ENCODE measurements at regions not wholly inside any gene's neighbourhood (a gene's known extent, or its start where the extent isn't known, plus 50 kb on each side); places are given as distances from the start of the nearest gene placed in this dataset.
"Not testable (repeated sequence)": the region's sequence is repeated elsewhere in the genome, so short reads cannot be mapped to it uniquely, and the experiment has no call there.

DNA sequence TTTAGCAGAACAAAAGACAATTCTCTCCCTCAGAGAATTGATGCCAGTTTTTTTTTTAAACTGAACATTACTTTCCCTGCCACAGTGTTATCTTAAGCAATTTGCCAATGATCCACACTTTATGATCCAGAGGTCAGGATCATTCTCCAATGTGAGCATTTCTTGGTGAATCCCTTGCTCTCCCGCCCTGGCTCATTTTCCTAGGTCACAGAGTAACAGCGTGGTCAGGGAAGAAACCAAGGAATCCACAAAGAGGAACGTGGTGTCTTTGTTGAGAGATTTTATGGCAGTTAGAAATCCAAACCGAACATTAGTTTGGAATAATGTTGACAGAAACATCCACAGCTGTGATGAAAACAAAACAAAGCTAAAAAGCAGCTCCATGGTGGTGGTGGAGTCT is 250.3 kb downstream of the TTC32 start:
- no peak for DNase-seq (ENCODE audit: low read depth)

DNA sequence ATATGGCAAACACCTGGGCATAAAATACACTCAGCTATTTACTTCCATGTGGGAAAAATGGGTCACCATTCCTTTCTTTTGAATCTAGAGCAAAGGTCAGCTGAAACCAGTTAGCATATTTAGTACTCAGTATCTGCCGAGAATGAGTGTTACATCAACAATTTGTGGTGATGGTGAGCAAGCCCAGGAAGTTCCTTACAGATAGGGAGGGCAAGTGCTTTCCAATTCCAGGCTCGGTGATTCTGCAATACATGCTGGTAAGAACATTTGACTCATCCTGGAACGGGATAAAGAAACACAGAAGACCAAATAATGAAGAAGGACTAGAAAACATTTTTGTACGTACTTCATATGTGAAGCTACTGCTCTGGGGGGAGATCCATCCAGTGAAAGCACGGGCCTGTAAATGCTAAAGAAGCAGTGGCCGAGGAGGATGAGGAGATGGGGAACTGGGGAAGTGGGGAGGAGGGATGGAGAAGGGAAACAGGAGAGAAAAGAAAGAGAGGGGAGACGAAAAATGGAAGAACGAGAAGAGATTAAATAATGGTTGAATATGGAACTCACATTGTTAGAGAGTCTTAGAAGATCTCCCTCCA is 251.9 kb downstream of the TTC32 start:
- no peak for DNase-seq (ENCODE audit: low read depth)

DNA sequence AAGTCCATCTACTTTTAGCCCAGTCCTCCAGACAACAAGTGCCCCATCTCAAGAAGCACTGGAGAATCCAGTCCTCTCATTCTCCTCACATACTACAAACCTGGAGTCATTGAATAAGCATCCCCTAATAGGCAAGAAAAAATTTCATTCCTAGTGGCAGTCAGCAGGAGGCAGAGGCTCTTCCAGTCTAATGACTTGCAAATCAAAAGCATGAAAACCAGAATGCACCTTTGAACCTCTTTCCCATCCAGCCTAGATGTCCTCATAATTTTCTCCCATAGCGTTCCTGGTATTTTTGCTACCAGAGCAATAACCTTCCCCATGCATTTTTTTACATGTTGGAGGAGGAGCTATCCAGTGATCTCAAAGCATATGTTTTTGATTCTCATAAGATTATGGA is 252.6 kb downstream of the TTC32 start:
- DNase-seq (ENCODE audit: low read depth) = no peak

DNA sequence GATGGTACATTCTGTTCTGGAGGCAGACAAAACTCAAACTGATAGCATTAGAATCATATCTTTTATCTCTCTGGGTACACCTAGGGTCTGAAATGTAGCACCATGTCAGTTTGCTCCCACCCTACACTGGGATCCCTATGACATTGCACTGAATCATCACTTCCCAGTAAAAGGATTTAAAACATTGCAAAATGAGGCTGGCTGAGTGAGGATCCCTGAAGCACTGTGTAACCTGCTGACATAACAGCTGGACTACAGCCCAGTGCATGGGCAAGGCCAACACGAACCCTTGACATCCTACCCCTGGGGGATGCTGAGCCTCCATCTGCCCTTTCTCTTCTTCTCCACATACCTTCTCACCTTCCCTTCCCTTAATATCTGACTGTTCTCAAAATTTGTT is 253.2 kb downstream of the TTC32 start:
- no peak for DNase-seq (ENCODE audit: low read depth)

DNA sequence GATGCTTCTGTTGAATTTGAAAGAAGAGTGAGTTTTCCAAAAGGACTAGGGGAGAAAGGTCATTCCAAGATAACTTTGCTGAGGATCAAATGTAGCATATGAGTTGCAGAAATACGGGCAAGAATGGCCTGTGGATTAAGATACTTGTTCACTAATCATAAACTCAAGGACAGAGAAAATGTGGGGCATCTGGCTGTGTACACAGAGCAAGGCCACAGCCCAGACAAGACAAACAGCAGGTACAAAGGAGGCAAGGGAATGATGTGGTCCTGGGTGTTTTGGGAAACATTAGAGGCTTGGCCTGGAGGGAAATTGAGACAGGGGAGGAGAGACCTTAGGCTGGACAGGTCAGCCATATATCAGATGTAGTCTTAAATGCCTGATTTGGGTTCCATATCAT is 254.8 kb downstream of the TTC32 start:
- DNase-seq (ENCODE audit: low read depth) = no peak

DNA sequence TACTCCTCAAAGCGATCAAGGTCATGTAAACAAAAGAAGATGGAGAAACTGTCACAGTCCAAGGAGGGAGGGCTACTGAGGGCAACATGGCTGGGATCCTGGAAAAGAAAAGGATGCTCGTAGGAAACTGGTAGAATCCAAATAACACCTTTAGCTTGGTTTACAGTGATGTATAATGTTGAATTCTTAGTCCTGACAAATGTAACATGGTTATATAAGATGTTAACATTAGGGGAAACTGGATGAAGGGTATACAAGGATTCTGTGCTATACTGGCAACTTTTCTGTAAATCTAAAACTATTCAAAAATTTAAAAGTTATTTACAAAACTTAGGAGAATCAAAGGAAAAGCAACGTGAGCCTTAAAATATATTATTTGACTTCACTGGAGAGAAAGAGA is 257.0 kb downstream of the TTC32 start:
- no peak for DNase-seq (ENCODE audit: low read depth)

DNA sequence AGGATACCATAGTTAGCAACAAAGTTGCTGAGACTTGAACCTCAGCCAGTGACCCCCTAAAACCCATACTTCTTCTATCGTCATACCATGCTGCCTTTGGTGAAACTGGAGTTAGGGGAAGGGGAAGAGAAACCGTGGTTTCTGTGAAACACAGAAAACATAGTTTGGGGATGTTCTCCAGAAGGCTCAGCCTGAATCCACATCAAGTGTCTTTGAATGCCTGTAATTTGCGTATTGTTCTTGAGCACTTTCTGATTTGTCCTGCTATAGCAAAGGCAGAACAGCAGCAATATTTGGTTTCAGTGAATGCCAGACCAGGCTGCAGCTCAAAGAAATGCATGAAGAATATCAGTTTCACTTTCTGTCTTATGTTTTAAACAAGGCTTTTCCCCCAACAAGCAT is 258.7 kb downstream of the TTC32 start:
- DNase-seq (ENCODE audit: low read depth) = no peak

DNA sequence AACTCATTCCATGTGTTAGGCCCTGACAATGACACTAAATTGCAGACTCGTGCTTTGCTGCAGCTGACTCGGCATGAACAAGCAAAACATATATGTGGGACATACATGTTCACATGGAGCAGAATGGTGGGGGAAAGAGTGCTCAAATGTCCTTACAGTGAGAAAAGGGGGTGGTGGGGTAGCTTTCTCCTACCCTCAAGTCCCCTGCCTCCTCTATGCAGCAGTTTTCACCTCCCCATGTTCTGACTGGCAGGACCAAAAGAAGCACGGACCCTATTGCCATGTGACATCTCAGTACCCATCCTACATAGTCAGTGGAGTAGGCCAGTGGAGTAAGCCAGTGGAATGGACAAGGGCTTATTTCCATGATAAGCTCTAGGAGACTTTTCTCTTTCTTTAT is 259.3 kb downstream of the TTC32 start:
- no peak for DNase-seq (ENCODE audit: low read depth)

DNA sequence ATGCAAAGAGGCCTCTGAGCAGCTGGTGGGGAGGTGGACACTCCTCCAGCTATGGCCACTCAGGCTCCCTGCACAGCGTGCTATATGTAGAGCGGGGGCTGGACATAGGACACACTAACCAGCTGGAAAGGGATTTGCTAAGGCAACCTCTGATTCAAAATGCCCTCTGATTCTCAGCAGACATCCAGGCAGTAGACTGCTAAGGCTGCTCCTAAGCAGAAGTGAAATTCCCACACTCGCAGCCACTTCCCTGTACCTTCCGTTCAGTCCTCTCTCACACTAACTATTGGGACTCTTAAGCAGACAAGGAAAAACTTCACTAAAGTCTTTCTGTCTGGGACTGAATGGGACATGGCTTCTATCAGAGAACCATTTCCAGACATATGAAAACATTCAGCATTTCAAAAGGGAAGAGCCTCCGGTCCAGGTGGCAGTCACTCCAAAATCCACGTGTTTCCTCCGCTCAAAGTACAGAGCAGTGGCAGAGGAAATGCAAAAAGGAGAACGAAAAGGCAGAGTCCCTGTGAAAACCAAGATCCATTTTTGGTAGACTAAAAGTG is 265.8 kb downstream of the TTC32 start:
- DNase-seq (ENCODE audit: low read depth) = no peak

DNA sequence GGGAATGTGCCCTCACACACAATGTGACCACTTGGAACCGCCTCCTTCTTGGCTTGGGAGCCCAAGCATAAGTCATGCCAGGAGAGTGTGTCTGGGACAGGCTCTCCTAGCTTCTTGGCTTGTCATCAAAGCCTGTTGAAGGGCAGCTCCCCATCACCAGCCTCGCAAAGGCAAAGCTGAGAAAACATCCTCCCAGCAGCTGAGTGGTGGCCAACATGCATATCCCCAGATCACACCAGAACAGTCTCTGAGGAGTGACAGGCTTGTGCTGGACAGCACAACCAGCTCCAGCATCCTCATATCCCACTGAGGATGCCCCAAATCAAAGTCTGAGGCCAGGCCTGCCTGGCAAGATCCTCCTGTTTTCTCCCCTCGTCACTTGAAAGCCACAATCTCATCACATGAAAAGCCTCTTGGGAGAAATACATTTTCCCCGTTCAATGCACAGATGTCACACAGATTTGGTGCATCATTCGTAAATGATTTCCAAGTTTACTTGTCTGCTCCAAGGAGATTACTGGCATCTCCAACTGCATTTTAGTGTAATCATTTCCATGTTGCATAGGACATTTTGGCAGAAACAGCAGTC is 269.3 kb downstream of the TTC32 start:
- no peak for DNase-seq (ENCODE audit: low read depth)

DNA sequence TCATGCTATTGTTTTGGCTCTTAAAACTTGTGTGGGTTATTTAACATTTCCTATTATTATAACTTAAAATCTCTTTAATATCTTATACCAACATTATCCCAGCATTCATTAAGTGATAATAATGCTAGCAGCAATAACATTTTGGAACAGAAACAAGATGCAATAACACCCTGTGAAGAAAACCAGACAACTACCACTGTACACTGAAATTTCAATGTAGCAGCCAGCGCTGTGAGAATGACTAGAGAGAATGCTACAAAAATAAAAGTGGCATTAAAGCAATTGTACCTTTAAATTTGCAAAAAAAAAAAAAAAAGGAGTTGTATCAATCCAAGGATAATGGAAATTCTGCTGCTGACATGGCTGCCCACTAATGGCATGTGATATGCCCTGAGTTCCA is 269.9 kb downstream of the TTC32 start:
- DNase-seq (ENCODE audit: low read depth) = no peak

DNA sequence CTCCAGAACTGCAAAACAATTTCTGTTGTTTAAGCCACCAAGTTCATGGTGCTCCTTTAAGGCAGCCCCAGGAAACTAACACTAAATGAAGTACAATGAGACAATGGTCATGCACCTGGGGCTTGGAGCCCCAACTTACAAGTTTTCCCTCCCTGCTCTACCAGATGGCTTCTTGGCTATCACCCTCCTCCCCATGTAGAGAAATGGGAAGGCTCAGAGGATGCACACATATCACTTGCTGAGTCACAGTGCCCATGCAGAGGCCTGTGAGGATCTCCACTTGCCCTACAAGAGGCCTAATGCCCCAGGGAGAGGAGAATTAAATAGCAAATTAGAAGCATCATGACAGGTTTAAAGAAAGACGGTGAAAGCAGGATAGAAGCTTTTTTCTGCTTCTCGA is 270.9 kb downstream of the TTC32 start:
- DNase-seq (ENCODE audit: low read depth) = no peak

DNA sequence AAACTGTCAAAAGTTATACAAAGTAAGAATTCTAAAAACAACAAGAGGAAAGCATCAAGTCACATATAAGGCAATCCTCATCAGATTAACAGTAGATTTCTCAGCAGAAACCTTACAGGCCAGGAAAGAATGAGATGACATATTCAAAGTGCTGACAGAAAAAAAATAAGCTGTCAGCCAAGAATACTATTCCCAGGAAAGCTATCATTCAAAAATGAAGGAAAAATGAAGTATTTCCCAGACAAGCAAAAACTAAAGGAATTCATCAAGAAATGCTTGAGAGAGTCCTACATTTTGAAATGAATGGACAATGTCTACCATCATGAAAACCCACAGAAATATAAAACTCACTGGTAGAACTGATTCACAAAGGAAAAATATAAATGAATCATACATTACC is 268.9 kb upstream of the OSR1 start:
- no peak for DNase-seq (ENCODE audit: low read depth)

DNA sequence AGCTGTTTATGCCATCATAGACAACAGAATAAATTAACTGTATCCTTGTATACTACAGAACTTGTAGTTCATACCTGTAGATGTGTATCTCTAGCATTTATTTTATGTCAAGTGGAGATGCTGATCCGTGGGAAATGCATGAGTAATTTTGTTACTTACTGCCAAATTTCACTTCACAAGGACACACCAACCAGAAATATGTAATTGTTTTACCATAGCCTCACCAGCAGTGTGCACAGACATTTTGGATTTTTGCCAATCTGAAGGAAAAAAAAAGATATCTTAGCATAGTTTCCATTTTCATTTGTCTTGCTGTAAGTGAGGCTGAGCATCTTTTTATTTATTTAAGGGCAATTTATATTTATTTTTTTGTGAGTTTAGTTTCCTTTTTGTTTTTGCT is 265.1 kb upstream of the OSR1 start:
- DNase-seq (ENCODE audit: low read depth) = no peak

DNA sequence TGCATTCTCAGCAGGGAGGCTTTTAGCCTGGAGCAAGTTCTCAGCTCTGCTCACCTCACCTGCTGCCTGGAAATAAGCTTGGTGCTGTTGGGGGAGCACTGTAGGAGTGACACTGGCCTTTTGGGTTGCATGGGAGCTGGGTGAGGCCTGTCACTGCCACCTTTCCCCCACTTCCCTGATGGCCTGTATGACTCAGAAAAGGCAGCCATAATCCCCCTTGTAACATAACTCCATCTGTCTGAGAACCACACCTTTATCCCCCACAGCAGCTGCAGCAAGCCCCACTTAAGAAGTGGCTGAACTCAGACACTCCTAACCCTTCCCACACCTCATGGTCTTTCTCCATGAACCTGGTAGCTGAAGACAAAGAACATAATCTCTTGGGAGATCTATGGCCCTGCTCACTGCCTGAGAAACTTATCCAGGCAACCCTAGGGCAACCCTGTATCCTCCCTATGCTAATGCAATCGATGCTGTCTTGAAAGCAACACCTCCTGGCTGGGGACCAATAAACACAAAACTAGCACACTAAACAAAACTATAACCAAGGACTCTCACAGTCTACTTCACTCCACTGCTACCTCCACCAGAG is 258.9 kb upstream of the OSR1 start:
- DNase-seq (ENCODE audit: low read depth) = no peak

DNA sequence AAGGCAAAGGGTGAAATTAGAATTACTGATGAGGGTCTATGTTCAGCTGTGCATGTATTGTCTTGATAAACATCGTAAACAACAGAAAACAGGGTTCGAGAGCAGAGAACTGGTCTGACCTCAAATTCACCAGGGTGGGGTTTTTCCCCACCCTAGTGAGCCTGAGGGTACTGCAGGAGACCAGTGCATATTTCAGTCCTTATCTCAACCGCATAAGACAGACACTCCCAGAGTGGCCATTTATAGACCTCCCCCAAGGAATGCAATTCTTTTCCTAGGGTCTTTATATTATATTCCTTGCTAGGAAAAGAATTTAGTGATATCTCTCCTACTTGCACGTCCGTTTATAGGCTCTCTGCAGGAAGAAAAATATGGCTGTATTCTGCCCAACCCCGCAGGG is 257.0 kb upstream of the OSR1 start:
- DNase-seq (ENCODE audit: low read depth) = not testable (repeated sequence)

DNA sequence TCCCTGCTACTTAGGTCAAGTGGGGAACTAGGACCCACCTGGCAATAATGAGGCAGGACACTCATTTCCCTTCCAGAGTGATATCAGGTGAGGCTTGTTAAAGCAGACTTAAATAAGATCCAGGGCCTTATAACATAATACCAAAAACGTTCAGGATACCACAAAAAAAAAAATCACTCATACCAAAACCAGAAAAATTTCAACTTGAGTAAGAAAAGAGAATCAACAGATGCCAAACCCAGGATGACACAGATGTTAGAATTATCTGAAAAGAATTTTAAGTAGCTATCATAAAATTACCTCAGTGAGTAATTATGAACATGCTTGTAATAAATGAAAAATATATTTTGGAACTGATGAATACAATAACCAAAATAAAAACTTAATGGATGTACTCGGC is 255.6 kb upstream of the OSR1 start:
- DNase-seq (ENCODE audit: low read depth) = no peak

DNA sequence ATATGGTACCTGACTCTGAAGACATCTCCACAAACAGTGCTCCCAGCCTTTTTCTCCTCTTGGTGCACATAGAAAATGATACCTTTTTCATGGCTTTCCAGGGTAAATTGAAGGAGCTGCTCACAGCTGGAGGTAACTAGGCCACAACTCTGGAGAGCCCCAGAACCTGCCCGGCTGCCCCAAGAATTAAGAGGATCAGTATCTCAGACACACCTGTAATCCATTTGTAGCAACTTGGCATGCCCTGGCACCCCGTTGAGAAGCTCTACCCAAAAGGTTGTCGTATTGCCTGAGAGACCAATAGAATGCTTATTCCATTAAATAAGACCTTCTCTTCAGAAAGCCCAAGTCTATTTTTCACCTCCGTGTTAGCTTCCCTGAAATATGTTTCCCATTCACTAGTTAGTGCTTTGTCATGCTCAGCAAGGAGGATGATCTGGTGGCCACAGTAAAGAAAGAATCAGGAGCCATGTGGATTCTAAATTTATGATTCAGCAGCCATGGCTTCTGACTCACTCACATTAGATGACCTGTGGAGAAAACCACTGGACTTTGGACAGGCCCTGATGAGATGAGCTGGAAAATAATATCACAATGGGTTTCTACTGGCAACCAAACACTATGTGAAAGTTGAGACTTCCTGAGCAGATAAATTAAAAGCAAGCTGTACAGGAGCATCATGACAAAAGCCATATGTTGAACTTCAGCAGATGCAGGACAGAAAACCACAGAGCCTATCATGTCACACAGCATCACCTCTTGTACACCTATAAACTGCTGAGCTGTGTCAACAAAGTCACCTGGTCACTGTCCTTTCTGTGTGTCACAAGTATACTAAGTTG is 253.3 kb upstream of the OSR1 start:
- no peak for DNase-seq (ENCODE audit: low read depth)

DNA sequence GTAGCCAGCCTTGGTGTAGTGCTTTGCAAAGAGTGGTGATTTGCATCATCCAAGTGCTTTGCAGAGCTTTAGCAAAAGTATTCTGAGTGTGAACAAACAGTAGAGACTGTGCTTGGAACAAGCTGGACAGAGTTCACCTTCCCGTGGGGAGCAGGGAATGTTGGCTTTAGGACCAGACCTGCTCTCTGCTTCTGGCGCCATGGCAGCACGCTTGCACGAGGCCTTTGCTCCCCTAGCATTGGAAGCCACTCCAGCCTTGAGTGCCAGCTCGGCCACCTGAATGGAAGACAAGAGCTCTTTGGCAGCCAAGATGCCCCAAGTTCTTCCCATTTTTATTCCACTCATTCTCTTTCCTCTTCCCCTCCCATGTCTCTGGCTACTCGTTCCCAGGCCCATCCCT is 250.8 kb upstream of the OSR1 start:
- DNase-seq (ENCODE audit: low read depth) = no peak

DNA sequence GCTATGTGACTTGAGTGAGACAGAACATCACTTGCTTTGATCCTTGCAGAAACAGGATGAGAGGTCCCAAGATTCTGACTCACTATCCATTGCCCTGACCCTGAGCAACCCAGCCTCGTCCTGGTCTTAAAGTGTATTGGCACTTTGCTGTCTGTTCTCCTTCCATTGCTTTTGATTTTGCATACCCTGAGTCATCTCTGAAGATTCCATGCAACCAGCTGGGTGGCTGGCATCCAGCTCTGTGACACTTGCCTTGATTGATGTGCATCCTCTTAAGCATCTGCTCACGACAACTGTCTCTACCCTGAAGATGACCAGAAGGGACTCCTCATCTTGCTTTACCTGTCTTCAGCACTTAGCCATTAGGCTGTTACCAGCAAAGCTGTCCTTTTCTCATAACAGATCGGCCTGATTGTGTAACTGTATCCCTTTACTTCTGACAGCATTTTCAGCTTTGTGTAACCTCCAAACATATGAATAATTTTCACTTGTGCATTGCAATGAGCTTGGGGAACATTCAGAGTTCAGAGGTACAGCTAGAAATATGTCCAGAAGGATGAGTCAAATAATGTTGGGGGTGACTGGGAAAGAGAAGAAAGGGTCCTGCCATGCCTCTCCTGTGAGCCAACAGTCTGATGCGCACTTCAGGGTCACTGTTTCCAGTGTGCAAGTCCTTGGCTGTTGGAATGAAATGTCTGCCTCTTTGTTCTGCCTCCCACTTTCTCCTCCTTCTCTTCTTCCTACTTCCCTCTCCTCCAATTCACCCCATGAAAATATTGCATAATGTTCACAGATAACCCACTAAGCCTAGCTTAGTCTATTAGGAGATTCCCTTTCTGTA is 249.7 kb upstream of the OSR1 start:
- DNase-seq (ENCODE audit: low read depth) = no peak

DNA sequence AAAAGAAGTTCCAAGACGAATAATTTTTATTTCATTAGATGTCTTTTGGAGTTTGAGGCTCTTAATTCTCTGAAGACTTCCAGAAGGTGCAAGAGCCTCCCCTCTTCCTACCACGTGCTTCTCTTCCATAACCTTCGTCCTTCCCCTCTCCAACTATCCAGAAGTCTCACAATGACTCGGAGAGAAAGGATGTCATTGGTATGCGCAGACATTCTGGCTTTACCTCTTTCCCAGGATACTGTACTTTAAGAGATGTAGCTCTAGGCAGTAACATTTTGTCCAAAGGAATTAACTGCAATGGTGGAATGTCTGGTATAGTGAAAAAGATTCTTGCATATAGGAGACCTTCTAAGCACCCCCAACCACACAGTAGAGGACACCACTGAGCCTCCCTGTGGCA is 249.0 kb upstream of the OSR1 start:
- no peak for DNase-seq (ENCODE audit: low read depth)

DNA sequence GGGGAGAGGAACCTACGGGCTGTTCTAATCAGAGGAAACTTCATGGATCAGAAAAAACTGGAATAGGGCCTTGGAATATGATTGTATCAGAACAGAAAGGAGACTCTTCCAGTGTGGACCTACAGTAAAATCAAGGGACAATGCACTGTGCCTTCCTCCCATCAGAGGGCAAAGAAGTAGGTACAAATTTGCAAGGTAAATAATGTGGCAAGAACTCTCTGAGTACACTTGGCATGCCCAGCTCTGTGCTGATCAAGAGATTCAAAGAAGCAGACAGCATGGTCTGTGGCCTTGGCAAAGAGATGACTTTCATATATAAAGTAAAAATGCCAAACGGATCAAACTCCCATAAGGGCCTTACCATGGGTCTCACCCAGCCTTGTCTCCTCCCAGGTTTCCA is 242.6 kb upstream of the OSR1 start:
- DNase-seq (ENCODE audit: low read depth) = no peak
